C1 segment of cervical spinal cord (tissue), 14 donors: ENCODE measurements at regions not wholly inside any gene's neighbourhood (a gene's known extent, or its start where the extent isn't known, plus 50 kb on each side); places are given as distances from the start of the nearest gene placed in this dataset.

ENCODE experiments used
- DNase-seq, 14 donors: peaks; one replicate each; lab custom pipeline; 2025; lab: John Stamatoyannopoulos, UW

GRCh38 chr7:25549271-25549921 is 321.1 kb upstream of the NPVF start:
- no peak for DNase-seq

- no peak for DNase-seq
Observed at GRCh38 chr7:25550149-25550548, 321.9 kb upstream of the NPVF start.

DNA sequence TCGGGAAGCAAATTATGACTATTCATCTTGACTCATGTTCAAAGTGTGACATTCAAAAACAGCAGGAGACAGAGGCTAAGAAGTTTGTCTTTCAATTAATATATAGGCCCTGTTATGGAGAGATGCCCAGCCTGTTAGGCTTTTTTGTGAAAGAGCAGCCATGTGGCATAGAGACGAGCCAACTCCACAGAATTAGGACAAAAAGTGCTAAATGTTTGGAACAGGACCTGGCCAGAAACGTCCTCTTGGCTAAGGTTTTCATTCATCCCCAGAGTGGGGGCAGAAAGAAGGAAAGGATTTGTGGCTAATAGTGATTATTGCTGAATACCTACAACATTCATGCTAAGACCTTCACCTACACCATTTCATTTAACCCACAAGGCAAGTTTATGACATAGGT is 324.7 kb upstream of the NPVF start:
- DNase-seq = peak in 4 of 14 donors; percentile 3 to 24 (median 15)

- DNase-seq = no peak
Observed at GRCh38 chr7:25553580-25554291, 325.4 kb upstream of the NPVF start.

GRCh38 chr7:25557379-25557917 is 329.2 kb upstream of the NPVF start:
- DNase-seq = no peak

GRCh38 chr7:25557930-25558329 is 329.6 kb upstream of the NPVF start:
- no peak for DNase-seq

GRCh38 chr7:25558605-25559004 is 330.3 kb upstream of the NPVF start:
- no peak for DNase-seq

GRCh38 chr7:25559581-25560367 is 331.5 kb upstream of the NPVF start:
- no peak for DNase-seq

GRCh38 chr7:25562673-25563182 is 334.4 kb upstream of the NPVF start:
- DNase-seq = no peak

GRCh38 chr7:25565002-25565401 is 336.7 kb upstream of the NPVF start:
- peak in 7 of 14 donors; percentile 8 to 42 (median 33) for DNase-seq

DNA sequence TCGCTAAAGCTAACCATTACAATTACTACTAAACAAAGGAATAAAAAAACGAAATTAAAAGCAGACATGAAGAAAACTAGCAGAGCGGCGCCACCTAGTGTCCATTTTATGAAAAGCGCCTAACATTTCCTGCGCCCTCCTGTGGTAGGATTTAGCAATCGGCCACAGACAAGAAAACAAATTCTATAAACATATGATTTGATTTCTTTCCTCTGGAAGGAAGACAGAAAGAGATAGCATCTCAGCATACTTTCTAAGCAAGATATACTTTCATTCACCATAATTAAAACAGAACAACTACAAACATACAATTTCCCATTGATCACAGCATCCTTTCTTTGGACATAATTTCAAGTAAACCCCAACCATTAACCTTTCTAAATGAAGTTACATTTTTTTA is 337.7 kb upstream of the NPVF start:
- DNase-seq = peak in 11 of 14 donors; percentile 9 to 62 (median 42)

DNA sequence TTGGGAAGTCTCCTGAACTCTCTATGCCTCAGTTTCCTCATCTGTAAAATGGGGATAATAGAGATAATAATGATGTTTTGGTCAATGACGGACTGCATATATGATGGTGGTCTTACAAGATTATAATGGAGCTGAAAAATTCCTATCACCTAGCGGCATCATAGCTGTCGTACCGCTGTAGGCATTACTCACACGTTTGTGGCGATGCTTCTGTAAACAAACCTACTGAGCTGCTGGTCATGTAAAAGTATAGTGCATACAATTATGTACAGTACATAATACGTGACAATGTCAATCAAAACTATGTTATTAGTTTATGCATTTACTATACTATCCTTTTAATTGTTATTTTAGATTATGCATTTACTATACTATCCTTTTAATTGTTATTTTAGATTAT is 339.1 kb upstream of the NPVF start:
- no peak for DNase-seq

- DNase-seq = no peak
Observed at GRCh38 chr7:25569765-25570164, 341.5 kb upstream of the NPVF start.

DNA sequence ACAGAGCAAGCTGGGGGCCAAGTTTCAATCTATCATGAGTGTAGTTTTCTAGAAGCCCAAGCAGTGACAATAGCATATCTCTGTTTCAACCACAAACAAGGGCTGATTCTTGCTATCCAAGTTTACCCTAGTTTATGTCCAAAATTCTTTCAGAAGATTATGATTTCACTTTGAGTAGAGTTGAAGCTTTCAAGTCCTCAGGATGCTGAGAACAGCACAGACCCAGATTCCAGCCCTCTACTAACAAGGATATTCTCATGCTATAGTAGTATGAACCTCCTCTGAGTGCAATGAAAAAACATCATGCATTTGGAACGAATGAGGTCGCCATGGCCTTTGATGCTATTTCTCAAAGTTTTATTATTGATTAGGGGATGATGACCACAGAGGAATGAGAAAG is 344.1 kb upstream of the NPVF start:
- no peak for DNase-seq

DNA sequence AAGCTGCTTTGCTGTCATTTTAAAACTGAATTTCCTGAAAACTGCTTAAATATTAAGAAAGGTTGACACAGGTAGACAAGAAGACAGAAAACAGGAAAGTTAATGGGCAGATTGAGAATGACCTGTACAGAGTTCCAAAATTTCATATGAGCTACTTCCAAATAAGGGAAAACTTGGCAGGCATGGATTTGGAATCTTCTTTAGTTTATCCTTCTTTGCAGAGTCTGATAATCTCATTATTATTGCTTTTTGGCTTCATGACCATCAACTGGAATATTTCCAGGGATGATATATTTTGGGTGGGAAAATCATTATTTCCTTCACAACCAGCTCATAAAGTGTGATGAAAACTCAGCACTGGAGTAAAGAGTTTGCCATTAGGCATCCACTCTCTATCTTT is 346.5 kb upstream of the NPVF start:
- DNase-seq = no peak

DNA sequence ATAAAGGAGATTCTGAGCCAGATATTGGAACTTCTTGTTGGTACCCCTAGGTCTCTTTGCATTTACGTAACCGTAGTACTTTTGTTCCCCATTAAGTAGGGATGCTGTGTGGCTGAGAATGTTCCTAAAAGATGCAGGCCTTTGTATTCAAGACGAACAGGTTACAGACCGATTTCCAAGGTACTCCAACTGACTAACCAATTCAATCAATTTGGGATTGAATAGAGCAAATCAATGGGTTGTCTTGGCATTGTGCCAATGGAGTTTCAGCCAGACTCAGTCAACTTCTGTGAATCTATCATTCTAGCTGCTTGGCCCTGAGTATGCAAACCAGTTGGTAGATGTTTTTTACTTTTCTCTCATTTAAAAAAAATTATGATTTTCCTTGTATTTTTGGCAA is 347.3 kb upstream of the NPVF start:
- DNase-seq = no peak

DNA sequence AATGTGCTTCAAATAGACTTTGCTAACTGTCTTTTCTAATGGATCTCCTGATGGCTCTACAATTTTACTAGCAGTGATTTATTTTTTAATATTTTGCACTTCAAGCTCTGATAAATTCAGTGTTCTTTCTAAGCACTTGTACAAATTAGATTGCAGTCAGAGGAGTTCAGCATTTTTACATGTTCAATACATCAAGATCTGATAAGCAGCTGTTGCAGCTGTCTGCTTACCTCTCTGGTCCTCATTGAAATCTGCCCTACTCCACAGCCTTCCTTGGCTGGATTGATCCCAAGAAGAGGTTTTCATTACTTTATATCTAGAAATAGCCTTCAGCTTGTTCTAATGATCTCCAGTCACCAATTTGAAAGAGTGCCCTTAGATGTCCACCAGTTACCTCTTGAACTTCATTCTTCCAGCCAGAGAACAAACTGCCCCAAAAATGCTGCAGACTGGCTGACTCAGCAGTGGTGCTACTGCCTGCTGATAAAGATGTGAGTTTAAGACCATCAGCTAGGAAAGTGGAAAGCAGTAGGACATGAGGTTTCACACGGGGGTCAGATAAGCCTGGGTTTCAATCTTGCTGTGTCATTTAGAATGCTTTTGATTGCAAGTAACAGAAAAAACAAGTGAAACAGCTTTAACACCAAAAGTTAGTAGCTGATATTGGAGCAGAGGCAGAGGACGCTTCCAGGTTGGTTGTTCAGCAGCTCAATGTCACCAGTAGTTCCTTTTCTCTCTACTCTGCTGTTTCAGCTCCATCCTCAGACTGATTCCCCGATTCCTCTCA is 350.9 kb upstream of the NPVF start:
- no peak for DNase-seq

- no peak for DNase-seq
Observed at GRCh38 chr7:25579778-25580075, 351.4 kb upstream of the NPVF start.

- no peak for DNase-seq
Observed at GRCh38 chr7:25580141-25580540, 351.9 kb upstream of the NPVF start.

DNA sequence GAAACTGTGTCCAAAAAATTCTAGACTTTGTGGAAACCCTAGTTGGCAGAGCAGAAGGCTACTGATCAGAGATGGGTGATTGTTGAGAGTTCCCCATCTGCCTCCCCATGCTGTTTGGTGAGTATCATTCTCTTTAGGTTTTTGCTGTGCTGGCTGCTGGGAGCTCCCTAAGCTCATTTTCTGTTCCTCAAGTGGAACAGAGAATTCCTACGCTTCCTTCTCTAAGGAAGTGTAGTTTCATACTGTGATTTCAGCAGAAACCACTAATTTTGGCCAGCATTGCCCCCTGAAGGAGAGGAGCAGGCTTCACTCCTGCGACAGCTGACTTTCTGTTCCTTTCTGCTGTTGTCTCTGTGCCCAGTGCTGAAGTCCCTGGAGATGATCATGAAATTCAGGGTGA is 355.3 kb upstream of the NPVF start:
- peak in 1 of 14 donors; percentile 12 for DNase-seq

DNA sequence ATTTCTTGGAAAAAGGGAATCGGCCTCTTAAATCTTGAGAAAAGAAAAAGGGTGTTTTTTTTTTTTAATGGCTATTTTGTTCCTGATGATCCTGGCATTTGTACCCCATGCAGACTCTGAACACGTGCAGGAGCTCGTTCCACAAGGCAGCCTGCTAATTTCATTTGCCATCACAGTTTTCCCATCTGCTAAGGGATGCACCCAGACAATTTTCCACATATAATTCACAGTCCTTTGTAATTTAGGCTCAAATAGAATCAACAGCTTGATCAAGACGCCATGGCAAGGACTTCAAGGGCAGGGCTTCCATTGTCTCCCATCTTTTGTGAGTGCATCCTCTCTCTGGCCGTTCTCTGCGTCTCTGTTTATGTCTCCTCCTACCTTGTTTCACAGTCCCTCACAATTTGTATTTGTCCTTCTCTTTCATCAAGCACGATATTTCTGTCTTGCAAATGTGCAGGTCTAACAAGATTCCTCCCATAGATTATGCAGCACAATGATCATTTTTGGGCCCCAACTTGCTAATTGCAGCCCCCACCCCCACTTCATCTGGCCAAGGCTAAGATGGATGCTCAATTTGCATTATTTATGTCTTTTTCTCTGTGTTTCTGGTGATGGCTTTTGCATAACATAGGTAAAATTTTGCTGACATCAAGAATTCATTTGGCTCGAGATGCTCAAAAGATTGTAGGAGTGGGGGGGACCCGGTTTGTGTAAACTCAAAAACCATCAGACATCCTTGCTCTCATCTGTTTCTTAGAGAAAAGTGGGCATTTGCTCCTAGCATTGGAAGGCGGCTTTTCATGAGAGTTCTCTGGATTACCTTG is 356.0 kb upstream of the NPVF start:
- no peak for DNase-seq
